HG02759 (cell line): ENCODE measurements at regions not wholly inside any gene's neighbourhood (a gene's known extent, or its start where the extent isn't known, plus 50 kb on each side); places are given as distances from the start of the nearest gene placed in this dataset.
A peak's percentile ranks its signal among the peaks of the same experiment; 100 is the strongest.

ENCODE experiments used
- ATAC-seq: cut with Tn5 transposase; IDR thresholded peaks from one replicate; pipeline ENCODE4 v1.9.1; 2021; ENCODE audit warnings: mild to moderate bottlenecking, moderate library complexity; ENCODE audit not compliant: unreplicated experiment

- no peak for ATAC-seq
Observed at GRCh38 chrX:14194711-14195110, 165.0 kb upstream of the GEMIN8 start.

- ATAC-seq, result no peak
Observed at GRCh38 chrX:14193547-14193946, 163.9 kb upstream of the GEMIN8 start.

DNA sequence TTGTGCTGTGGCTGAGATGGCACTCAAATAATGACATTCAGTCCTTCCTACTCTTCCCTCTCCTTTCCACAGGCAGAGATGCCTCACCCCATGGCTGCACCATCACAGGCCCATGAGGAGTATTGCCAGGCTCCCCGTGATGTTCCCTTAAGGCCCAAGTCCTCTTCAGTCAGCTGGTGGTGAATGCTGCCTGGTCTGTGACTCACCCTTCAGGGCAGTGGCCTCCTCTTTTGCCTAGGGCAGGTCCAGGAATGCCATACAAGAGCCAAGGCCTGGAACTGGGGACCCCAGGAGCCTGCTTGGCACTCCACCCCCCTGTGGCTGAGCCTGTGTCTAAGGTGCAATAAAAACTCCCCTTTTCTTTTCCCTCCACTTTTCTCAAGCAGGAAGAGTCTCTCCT is 144.2 kb upstream of the GEMIN8 start:
- no peak for ATAC-seq

- no peak for ATAC-seq
Observed at GRCh38 chrX:14164828-14165227, 135.1 kb upstream of the GEMIN8 start.

- no peak for ATAC-seq
Observed at GRCh38 chrX:14125462-14125861, 95.8 kb upstream of the GEMIN8 start.

- no peak for ATAC-seq
Observed at GRCh38 chrX:14124562-14124961, 94.9 kb upstream of the GEMIN8 start.

GRCh38 chrX:14095702-14096101 is 66.0 kb upstream of the GEMIN8 start:
- peak; percentile 59 for ATAC-seq

DNA sequence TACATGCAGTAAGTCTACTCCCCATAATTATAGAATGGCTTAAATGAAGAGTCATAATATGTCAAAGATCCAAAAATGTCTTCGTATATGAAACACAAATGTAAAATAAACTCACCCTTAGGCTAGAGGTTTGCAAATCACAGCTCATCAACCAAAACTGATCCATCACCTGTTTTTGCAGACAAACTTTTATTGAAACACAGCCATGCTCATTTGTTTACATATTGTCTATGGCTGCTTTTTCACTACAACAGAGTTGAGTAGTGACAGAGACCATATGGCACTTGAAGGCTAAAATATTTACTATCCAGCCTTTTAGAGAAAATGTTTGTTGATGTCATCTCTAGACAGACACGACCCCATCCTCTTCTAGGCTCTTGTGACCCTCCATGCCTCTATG is 64.5 kb upstream of the GEMIN8 start:
- no peak for ATAC-seq

DNA sequence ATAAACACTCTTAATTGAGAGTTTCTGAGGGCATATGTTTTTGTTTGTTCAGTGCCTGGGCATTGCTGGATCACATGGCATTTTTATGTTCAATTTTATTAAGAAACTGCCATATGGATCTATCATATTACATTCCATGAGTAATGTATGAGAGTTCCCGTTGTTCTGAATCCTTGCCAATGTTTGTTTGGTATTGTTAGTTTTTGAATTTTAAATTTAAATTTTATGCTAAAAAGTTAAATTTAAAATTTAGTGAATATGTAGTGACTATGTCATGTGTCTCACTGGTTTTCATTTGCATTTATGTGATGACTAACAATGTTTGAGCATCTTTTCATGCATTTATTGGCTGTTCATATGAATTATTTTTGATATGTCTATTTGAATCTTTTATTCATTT is 54.8 kb upstream of the GEMIN8 start:
- no peak for ATAC-seq

DNA sequence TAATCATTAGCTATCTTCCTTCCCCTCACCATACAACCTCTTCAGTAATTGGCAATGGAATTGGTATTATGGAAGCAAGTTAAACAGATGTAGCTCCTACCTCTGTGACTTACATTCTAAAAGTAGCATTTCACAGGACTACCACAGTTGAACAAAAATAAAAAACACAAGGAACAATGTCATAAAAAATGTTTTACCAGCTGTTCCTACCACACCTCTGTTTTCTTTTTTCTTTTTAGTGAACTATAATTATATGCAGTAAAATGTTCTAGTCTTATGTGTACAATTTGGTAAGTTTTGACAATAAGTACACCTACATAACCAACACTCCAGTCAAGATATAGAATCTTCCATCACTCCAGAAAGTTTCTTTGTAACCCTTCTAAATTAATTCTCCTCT is 54.1 kb upstream of the GEMIN8 start:
- no peak for ATAC-seq

DNA sequence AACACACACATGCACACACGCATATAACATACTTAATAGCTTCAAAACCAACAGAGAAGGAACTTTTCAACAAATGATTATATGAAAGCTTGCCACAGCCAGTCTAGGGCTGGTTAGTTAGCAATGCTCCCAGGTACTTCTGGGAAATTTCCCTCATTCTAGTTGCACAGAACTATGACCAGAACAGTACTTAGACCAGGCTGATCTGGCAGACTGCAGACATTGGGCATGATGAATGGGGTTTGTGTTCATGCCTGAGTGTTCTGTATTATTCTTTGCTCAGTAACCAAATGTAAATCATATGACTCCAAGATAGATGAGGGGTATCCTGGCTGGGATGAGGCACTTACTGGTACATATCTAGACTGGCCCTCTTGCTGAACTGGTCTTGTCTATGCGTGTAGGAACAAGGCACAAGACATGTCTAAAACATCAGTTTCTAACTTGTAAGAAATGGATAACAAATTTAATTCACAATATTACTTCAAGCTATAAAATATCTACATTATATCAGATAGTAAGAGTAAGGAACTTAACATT is 50.3 kb upstream of the GEMIN8 start:
- no peak for ATAC-seq
